ENCODE measurements at regions not wholly inside any gene's neighbourhood (a gene's known extent, or its start where the extent isn't known, plus 50 kb on each side); places are given as distances from the start of the nearest gene placed in this dataset.

GRCh38 chr17:51353296-51353695, 93.0 kb downstream of the UTP18 start:
- DNase-seq: no peak

GRCh38 chr17:51354936-51355335, 94.6 kb downstream of the UTP18 start:
- ATAC-seq (no peak), DNase-seq (no peak)
- Mint-ChIP-seq H3K4me1 (no peaks in the 10 kb centered on the region), H3K9me3 (no peaks in the 10 kb centered on the region), H3K4me3 (no peak overlapping the region), H3K27ac (no peak overlapping the region), H3K27me3 (ENCODE audit: low read depth in 2 of 2) (peaks cover 22 to 53% of the 10 kb centered on the region in 2 donors), H3K36me3 (no peaks in the 10 kb centered on the region)
- WGBS (ENCODE audit: insufficient coverage): 71% methylated on average over 2 of the region's 2 CpGs
- Histone ChIP-seq H3K27me3 (ENCODE audit: control insufficient read depth, insufficient read depth, low read length) (no peaks in the 10 kb centered on the region), H3K4me1 (ENCODE audit: control insufficient read depth, insufficient read depth, low read length) (no peaks in the 10 kb centered on the region), H3K27ac (ENCODE audit: low read length) (no peak overlapping the region), H3K9me3 (ENCODE audit: control insufficient read depth, insufficient read depth, low read length) (no peaks in the 10 kb centered on the region), H3K4me3 (ENCODE audit: low read length) (no peak overlapping the region), H3K36me3 (ENCODE audit: control insufficient read depth, insufficient read depth, low read length) (no peaks in the 10 kb centered on the region)
- intact Hi-C loops (cut with micrococcal nuclease): no loop called here
- no peak for TF ChIP-seq CTCF (IDR thresholded peaks at IDR 0.05)

More at GRCh38 chr17:51353296-51353695, 93.0 kb downstream of the UTP18 start:
- TF ChIP-seq CTCF (IDR thresholded peaks at IDR 0.05): no peak
- Mint-ChIP-seq H3K27ac (no peak overlapping the region), H3K27me3 (ENCODE audit: low read depth in 2 of 2) (peaks cover 27 to 51% of the 10 kb centered on the region in 2 donors), H3K4me3 (no peak overlapping the region), H3K4me1 (no peaks in the 10 kb centered on the region), H3K9me3 (no peaks in the 10 kb centered on the region), H3K36me3 (no peaks in the 10 kb centered on the region)
- 63% methylated on average over 4 of the region's 4 CpGs for WGBS (ENCODE audit: insufficient coverage)
- Histone ChIP-seq H3K4me1 (ENCODE audit: control insufficient read depth, insufficient read depth, low read length) (no peaks in the 10 kb centered on the region), H3K4me3 (ENCODE audit: low read length) (no peak overlapping the region), H3K9me3 (ENCODE audit: control insufficient read depth, insufficient read depth, low read length) (no peaks in the 10 kb centered on the region), H3K27ac (ENCODE audit: low read length) (no peak overlapping the region), H3K36me3 (ENCODE audit: control insufficient read depth, insufficient read depth, low read length) (no peaks in the 10 kb centered on the region), H3K27me3 (ENCODE audit: control insufficient read depth, insufficient read depth, low read length) (no peaks in the 10 kb centered on the region)
- no peak for ATAC-seq
- intact Hi-C loops (cut with micrococcal nuclease): no loop called here

GRCh38 chr17:51355441-51356410, 95.4 kb downstream of the UTP18 start:
- Mint-ChIP-seq H3K27ac (no peak overlapping the region), H3K9me3 (no peaks in the 10 kb centered on the region), H3K27me3 (ENCODE audit: low read depth in 2 of 2) (peaks cover 16 to 47% of the 10 kb centered on the region in 2 donors), H3K4me1 (no peaks in the 10 kb centered on the region), H3K4me3 (no peak overlapping the region), H3K36me3 (no peaks in the 10 kb centered on the region)
- no peaks in the 10 kb centered on the region for H3K27me3 ChIP-seq (ENCODE audit: control insufficient read depth, insufficient read depth, low read length)
- H3K27ac ChIP-seq (ENCODE audit: low read length): no peak overlapping the region
- no peaks in the 10 kb centered on the region for H3K9me3 ChIP-seq (ENCODE audit: control insufficient read depth, insufficient read depth, low read length)
- TF ChIP-seq CTCF (IDR thresholded peaks at IDR 0.05): no peak
- ATAC-seq (no peak), DNase-seq (no peak)
- intact Hi-C loops (cut with micrococcal nuclease): no loop called here
- 77% methylated on average over 18 of the region's 18 CpGs for WGBS (ENCODE audit: insufficient coverage)
- H3K4me1 ChIP-seq (ENCODE audit: control insufficient read depth, insufficient read depth, low read length): no peaks in the 10 kb centered on the region
- H3K36me3 ChIP-seq (ENCODE audit: control insufficient read depth, insufficient read depth, low read length): no peaks in the 10 kb centered on the region
- H3K4me3 ChIP-seq (ENCODE audit: low read length): no peak overlapping the region

Data from natural killer cell (primary cell).